Stimulated activated CD4-positive, alpha-beta T cell treated with anti-CD3 and anti-CD28 coated beads, Interleukin-12 subunit alpha, Interleukin-12 subunit beta, amount 100 ng/mL, for 48 hours (primary cell): ENCODE measurements at regions not wholly inside any gene's neighbourhood (a gene's known extent, or its start where the extent isn't known, plus 50 kb on each side); places are given as distances from the start of the nearest gene placed in this dataset.

Experiments used
- DNase-seq, 3 donors: peaks; one replicate each; pipeline ENCODE4 v3.0.0-alpha.2; 2020; ENCODE audit warnings: low read depth in 2 of 3, low spot score in 1 of 3

- no peak for DNase-seq
These were observed 63.0 kb upstream of the HMGA2 start for GRCh38 chr12:65761301-65761700.

GRCh38 chr12:65764325-65764724 lies 60.0 kb upstream of the HMGA2 start:
- DNase-seq, result no peak

- no peak for DNase-seq
These were observed 58.9 kb upstream of the HMGA2 start for GRCh38 chr12:65765436-65765813.

- DNase-seq, result no peak
These were observed 54.4 kb upstream of the HMGA2 start for GRCh38 chr12:65769880-65770279.
